ENCODE measurements at regions not wholly inside any gene's neighbourhood (a gene's known extent, or its start where the extent isn't known, plus 50 kb on each side); places are given as distances from the start of the nearest gene placed in this dataset.
"Not testable (repeated sequence)": the region's sequence is repeated elsewhere in the genome, so short reads cannot be mapped to it uniquely, and the experiment has no call there.

- no peak for TF ChIP-seq CTCF (IDR thresholded peaks at IDR 0.05; ENCODE audit: control insufficient read depth, insufficient read depth, low read depth, low read length, missing control alignments)
- no peak overlapping the region for H3K4me3 ChIP-seq (ENCODE audit: control insufficient read depth, low read depth, low read length)
- DNase-seq (ENCODE audit: low read depth), result no peak
These were observed 143.1 kb downstream of the CDH26 start for GRCh38 chr20:60101201-60101890.

- H3K4me3 ChIP-seq (ENCODE audit: control insufficient read depth, low read depth, low read length), result no peak overlapping the region
- DNase-seq (ENCODE audit: low read depth), result no peak
- TF ChIP-seq CTCF (IDR thresholded peaks at IDR 0.05; ENCODE audit: control insufficient read depth, insufficient read depth, low read depth, low read length, missing control alignments), result no peak
These were observed 143.7 kb downstream of the CDH26 start for GRCh38 chr20:60101891-60102281.

- no peak for TF ChIP-seq CTCF (IDR thresholded peaks at IDR 0.05; ENCODE audit: control insufficient read depth, insufficient read depth, low read depth, low read length, missing control alignments)
- H3K4me3 ChIP-seq (ENCODE audit: control insufficient read depth, low read depth, low read length), result no peak overlapping the region
- DNase-seq (ENCODE audit: low read depth), result no peak
These were observed 144.5 kb downstream of the CDH26 start for GRCh38 chr20:60102665-60103210.

- no peak overlapping the region for H3K4me3 ChIP-seq (ENCODE audit: control insufficient read depth, low read depth, low read length)
- TF ChIP-seq CTCF (IDR thresholded peaks at IDR 0.05; ENCODE audit: control insufficient read depth, insufficient read depth, low read depth, low read length, missing control alignments), result no peak
- no peak for DNase-seq (ENCODE audit: low read depth)
These were observed 147.0 kb downstream of the CDH26 start for GRCh38 chr20:60104993-60105803.

- DNase-seq (ENCODE audit: low read depth); H3K4me3 ChIP-seq (ENCODE audit: control insufficient read depth, low read depth, low read length): not testable (repeated sequence)
These were observed 148.0 kb downstream of the CDH26 start for GRCh38 chr20:60106186-60106585.

- H3K4me3 ChIP-seq (ENCODE audit: control insufficient read depth, low read depth, low read length), result no peak overlapping the region
- no peak for TF ChIP-seq CTCF (IDR thresholded peaks at IDR 0.05; ENCODE audit: control insufficient read depth, insufficient read depth, low read depth, low read length, missing control alignments)
These were observed 149.6 kb downstream of the CDH26 start for GRCh38 chr20:60107621-60108390.

More at GRCh38 chr20:60107621-60108390, 149.6 kb downstream of the CDH26 start:
- DNase-seq (ENCODE audit: low read depth), result no peak
